Type B pancreatic cell (in vitro differentiated cells): ENCODE measurements at regions not wholly inside any gene's neighbourhood (a gene's known extent, or its start where the extent isn't known, plus 50 kb on each side); places are given as distances from the start of the nearest gene placed in this dataset.

Source experiments
- DNase-seq: peaks from one replicate; pipeline ENCODE4 v3.0.0; 2021; ENCODE audit warnings: mixed read lengths; ENCODE audit not compliant: unreplicated experiment; ENCODE audit errors: extremely low spot score
- H3K27ac Mint-ChIP-seq: 2 replicates; pipeline ENCODE4 v1.8.0; 2021; ENCODE audit warnings: mild to moderate bottlenecking, mixed read lengths
- H3K27me3 Mint-ChIP-seq: 2 replicates; pipeline ENCODE4 v1.8.0; 2021; ENCODE audit warnings: mixed read lengths
- H3K36me3 Mint-ChIP-seq: 2 replicates; pipeline ENCODE4 v1.8.0; 2021; ENCODE audit warnings: mixed read lengths
- H3K4me1 Mint-ChIP-seq: one replicate; pipeline ENCODE4 v1.8.0; 2021; ENCODE audit warnings: mixed read lengths; ENCODE audit not compliant: unreplicated experiment
- H3K4me3 Mint-ChIP-seq: 2 replicates; pipeline ENCODE4 v1.8.0; 2021; ENCODE audit warnings: mild to moderate bottlenecking, mixed read lengths
- H3K9me3 Mint-ChIP-seq: 2 replicates; pipeline ENCODE4 v1.8.0; 2021; ENCODE audit warnings: mixed read lengths
- TF ChIP-seq, protein P1 (sequence below): fragments of 200-600 bp; sonication (generic); conservative IDR thresholded peaks from 2 replicates; pipeline ENCODE4 v1.5.0; 2021; ENCODE audit warnings: antibody characterized with exemption, mild to moderate bottlenecking

GRCh38 chr22:48793949-48794348, 1033.7 kb downstream of the BRD1 start:
- Mint-ChIP-seq H3K27ac (no peak overlapping the region), H3K4me1 (peaks cover 6% of the 10 kb centered on the region), H3K27me3 (no peaks in the 10 kb centered on the region), H3K4me3 (no peak overlapping the region), H3K9me3 (peaks cover 4% of the 10 kb centered on the region), H3K36me3 (no peaks in the 10 kb centered on the region)
- no peak for DNase-seq
- TF ChIP-seq, protein P1, sequence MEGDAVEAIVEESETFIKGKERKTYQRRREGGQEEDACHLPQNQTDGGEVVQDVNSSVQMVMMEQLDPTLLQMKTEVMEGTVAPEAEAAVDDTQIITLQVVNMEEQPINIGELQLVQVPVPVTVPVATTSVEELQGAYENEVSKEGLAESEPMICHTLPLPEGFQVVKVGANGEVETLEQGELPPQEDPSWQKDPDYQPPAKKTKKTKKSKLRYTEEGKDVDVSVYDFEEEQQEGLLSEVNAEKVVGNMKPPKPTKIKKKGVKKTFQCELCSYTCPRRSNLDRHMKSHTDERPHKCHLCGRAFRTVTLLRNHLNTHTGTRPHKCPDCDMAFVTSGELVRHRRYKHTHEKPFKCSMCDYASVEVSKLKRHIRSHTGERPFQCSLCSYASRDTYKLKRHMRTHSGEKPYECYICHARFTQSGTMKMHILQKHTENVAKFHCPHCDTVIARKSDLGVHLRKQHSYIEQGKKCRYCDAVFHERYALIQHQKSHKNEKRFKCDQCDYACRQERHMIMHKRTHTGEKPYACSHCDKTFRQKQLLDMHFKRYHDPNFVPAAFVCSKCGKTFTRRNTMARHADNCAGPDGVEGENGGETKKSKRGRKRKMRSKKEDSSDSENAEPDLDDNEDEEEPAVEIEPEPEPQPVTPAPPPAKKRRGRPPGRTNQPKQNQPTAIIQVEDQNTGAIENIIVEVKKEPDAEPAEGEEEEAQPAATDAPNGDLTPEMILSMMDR: no peak

DNA sequence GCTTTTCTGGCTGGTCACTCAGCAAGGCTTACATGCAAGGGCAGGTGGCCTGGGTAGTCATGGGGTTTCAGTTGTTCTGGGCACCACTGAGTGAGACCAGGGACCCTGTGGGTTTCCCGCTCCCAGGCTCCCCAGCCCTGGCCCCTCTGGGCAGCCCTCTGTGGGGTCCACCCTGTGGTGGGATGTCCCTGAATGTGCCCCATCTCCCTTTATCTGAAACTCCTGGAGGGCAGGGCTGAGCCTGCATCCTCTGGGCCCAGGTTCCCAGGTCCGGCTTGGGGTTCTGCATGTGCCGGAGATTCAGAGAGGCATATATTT, 1041.0 kb downstream of the BRD1 start:
- TF ChIP-seq, protein P1: no peak
- Mint-ChIP-seq H3K9me3 (no peaks in the 10 kb centered on the region), H3K27ac (no peak overlapping the region), H3K36me3 (no peaks in the 10 kb centered on the region), H3K4me1 (no peaks in the 10 kb centered on the region), H3K27me3 (no peaks in the 10 kb centered on the region), H3K4me3 (no peak overlapping the region)
- DNase-seq: no peak

- Mint-ChIP-seq H3K4me1 (no peaks in the 10 kb centered on the region), H3K27me3 (no peaks in the 10 kb centered on the region), H3K27ac (no peak overlapping the region), H3K36me3 (no peaks in the 10 kb centered on the region), H3K9me3 (no peaks in the 10 kb centered on the region), H3K4me3 (no peak overlapping the region)
- no peak for DNase-seq
- TF ChIP-seq, protein P1: no peak
These were observed 1041.6 kb downstream of the BRD1 start for GRCh38 chr22:48785792-48786678.

- no peak for DNase-seq
- H3K4me3 Mint-ChIP-seq: no peak overlapping the region
- H3K27ac Mint-ChIP-seq: no peak overlapping the region
- H3K9me3 Mint-ChIP-seq: no peaks in the 10 kb centered on the region
- no peaks in the 10 kb centered on the region for H3K4me1 Mint-ChIP-seq
- TF ChIP-seq, protein P1: no peak
- H3K27me3 Mint-ChIP-seq: no peaks in the 10 kb centered on the region
- H3K36me3 Mint-ChIP-seq: no peaks in the 10 kb centered on the region
These were observed 1042.8 kb downstream of the BRD1 start for GRCh38 chr22:48784701-48785503.

GRCh38 chr22:48783821-48784266, 1043.8 kb downstream of the BRD1 start:
- H3K9me3 Mint-ChIP-seq: no peaks in the 10 kb centered on the region
- H3K4me3 Mint-ChIP-seq: no peak overlapping the region
- H3K27ac Mint-ChIP-seq: no peak overlapping the region
- TF ChIP-seq, protein P1: no peak
- no peaks in the 10 kb centered on the region for H3K27me3 Mint-ChIP-seq
- no peaks in the 10 kb centered on the region for H3K36me3 Mint-ChIP-seq
- no peak for DNase-seq
- no peaks in the 10 kb centered on the region for H3K4me1 Mint-ChIP-seq
